Ishikawa (cell line): ENCODE measurements at regions not wholly inside any gene's neighbourhood (a gene's known extent, or its start where the extent isn't known, plus 50 kb on each side); places are given as distances from the start of the nearest gene placed in this dataset.

ENCODE experiments used
- CEBPB ChIP-seq: IDR thresholded peaks from 2 replicates; pipeline ENCODE4 v1.6.1; 2012
- CREB1 ChIP-seq: IDR thresholded peaks from 2 replicates; pipeline ENCODE4 v1.6.1; 2012; ENCODE audit warnings: low read depth
- EGR1 ChIP-seq: IDR thresholded peaks from 2 replicates; pipeline ENCODE4 v1.6.1; 2012
- EP300 ChIP-seq: IDR thresholded peaks from 2 replicates; pipeline ENCODE4 v1.6.1; 2012; ENCODE audit warnings: borderline replicate concordance
- FOXM1 ChIP-seq: IDR thresholded peaks from 2 replicates; pipeline ENCODE4 v1.6.1; 2012; ENCODE audit warnings: low read depth, borderline replicate concordance
- MAX ChIP-seq: IDR thresholded peaks from 2 replicates; pipeline ENCODE4 v1.6.1; 2012
- NFIC ChIP-seq: IDR thresholded peaks from 2 replicates; pipeline ENCODE4 v1.6.1; 2012
- RAD21 ChIP-seq: IDR thresholded peaks from 2 replicates; pipeline ENCODE4 v1.6.1; 2012; ENCODE audit warnings: low read depth
- TAF1 ChIP-seq: IDR thresholded peaks from 2 replicates; pipeline ENCODE4 v1.6.1; 2012; ENCODE audit warnings: low read depth, mild to moderate bottlenecking
- TCF12 ChIP-seq: IDR thresholded peaks from 2 replicates; pipeline ENCODE4 v1.6.1; 2012; ENCODE audit warnings: low read depth
- TEAD4 ChIP-seq: IDR thresholded peaks from 2 replicates; pipeline ENCODE4 v1.6.1; 2012
- USF1 ChIP-seq: IDR thresholded peaks from 2 replicates; pipeline ENCODE4 v1.6.1; 2012
- YY1 ChIP-seq: IDR thresholded peaks from 2 replicates; pipeline ENCODE4 v1.6.1; 2012; ENCODE audit warnings: low read depth
- ZBTB7A ChIP-seq: IDR thresholded peaks from 2 replicates; pipeline ENCODE4 v1.6.1; 2012; ENCODE audit warnings: low read depth
- TF ChIP-seq, protein P1 (sequence below): IDR thresholded peaks from 2 replicates; pipeline ENCODE4 v1.6.1; 2012; ENCODE audit warnings: low read depth, mild to moderate bottlenecking

DNA sequence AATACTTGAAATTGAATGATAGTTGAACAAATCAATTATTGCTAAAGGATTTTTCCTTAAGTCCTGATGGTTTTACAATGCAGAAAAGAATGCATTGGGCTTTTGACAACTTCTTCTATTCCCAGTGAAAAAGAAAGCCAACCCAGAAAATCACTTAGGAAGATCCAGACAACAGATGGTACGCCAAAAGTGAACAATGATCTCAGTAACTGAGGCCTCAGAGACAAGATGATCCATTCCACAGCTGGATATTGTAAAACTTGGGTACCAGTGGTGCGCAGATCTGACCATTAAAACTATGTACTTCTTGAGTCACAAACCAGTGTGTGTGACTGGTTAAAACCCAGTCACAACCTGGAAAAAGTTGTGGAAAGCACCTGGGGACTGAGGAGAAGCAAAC is 173.5 kb downstream of the ETAA1 start:
- TF ChIP-seq USF1 = no peak
- TF ChIP-seq TAF1 = no peak
- no peak for TF ChIP-seq CREB1
- no peak for TF ChIP-seq EGR1
- TF ChIP-seq ZBTB7A = no peak
- TF ChIP-seq YY1 = no peak
- TF ChIP-seq CEBPB = no peak
- TF ChIP-seq MAX = no peak
- no peak for TF ChIP-seq FOXM1
- TF ChIP-seq, protein P1, sequence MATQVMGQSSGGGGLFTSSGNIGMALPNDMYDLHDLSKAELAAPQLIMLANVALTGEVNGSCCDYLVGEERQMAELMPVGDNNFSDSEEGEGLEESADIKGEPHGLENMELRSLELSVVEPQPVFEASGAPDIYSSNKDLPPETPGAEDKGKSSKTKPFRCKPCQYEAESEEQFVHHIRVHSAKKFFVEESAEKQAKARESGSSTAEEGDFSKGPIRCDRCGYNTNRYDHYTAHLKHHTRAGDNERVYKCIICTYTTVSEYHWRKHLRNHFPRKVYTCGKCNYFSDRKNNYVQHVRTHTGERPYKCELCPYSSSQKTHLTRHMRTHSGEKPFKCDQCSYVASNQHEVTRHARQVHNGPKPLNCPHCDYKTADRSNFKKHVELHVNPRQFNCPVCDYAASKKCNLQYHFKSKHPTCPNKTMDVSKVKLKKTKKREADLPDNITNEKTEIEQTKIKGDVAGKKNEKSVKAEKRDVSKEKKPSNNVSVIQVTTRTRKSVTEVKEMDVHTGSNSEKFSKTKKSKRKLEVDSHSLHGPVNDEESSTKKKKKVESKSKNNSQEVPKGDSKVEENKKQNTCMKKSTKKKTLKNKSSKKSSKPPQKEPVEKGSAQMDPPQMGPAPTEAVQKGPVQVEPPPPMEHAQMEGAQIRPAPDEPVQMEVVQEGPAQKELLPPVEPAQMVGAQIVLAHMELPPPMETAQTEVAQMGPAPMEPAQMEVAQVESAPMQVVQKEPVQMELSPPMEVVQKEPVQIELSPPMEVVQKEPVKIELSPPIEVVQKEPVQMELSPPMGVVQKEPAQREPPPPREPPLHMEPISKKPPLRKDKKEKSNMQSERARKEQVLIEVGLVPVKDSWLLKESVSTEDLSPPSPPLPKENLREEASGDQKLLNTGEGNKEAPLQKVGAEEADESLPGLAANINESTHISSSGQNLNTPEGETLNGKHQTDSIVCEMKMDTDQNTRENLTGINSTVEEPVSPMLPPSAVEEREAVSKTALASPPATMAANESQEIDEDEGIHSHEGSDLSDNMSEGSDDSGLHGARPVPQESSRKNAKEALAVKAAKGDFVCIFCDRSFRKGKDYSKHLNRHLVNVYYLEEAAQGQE = no peak

- TF ChIP-seq CREB1 (no peak), USF1 (no peak), TAF1 (no peak), FOXM1 (no peak), EP300 (no peak), MAX (no peak), RAD21 (no peak), TEAD4 (no peak), NFIC (no peak), CEBPB (no peak), TCF12 (no peak)
- TF ChIP-seq, protein P1 = no peak
These were observed 174.9 kb downstream of the ETAA1 start for GRCh38 chr2:67571785-67572718.

GRCh38 chr2:67572721-67573435 is 175.7 kb downstream of the ETAA1 start:
- TF ChIP-seq NFIC (no peak), ZBTB7A (no peak), TEAD4 (no peak), EGR1 (no peak), TCF12 (no peak), USF1 (no peak), FOXM1 (no peak), CEBPB (no peak), YY1 (no peak), TAF1 (no peak)
- TF ChIP-seq, protein P1 = no peak
